PC-9 (cell line): ENCODE measurements at regions not wholly inside any gene's neighbourhood (a gene's known extent, or its start where the extent isn't known, plus 50 kb on each side); places are given as distances from the start of the nearest gene placed in this dataset.

Source experiments
- CTCF ChIP-seq: fragments of 200-600 bp; sonication (generic); conservative IDR thresholded peaks from 2 replicates; pipeline ENCODE4 v1.6.1; 2017; ENCODE audit warnings: mixed run types, antibody characterized with exemption, mild to moderate bottlenecking, moderate library complexity
- EZH2 ChIP-seq: fragments of 200-600 bp; sonication (generic); IDR thresholded peaks from 2 replicates; pipeline ENCODE4 v1.8.0; 2017; ENCODE audit warnings: antibody characterized with exemption, low read depth

DNA sequence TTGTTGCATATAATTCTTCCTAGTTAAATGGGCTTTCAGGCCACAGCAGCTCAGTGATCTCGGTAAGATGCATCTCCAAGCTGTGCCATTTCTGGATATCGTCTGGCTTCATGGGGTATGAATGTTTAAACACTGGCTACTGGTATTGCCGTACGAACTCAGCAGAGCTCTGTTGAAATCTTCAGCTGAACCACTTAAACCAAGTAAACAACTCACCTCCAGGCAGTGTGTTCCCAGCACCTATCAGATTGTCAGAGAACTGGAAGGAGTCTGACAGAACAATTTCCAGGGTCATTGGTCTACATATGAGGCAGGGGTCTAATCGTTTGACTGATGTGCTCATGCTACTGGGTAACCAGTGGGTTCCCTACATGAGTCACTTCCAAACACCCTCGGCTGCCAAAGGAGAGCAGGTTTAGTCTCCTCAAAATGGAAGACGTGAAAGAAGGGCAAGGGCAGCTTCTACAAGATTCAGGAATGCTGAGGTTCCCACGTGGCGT, 93.2 kb upstream of the BMAL1 start:
- no peak for TF ChIP-seq CTCF
- no peak for TF ChIP-seq EZH2
